DND-41 (cell line): ENCODE measurements at regions not wholly inside any gene's neighbourhood (a gene's known extent, or its start where the extent isn't known, plus 50 kb on each side); places are given as distances from the start of the nearest gene placed in this dataset.

ENCODE experiments used
- ATAC-seq: fragments of 200-7000 bp; cut with Tn5 transposase; 3 replicates; pipeline ENCODE4 v1.9.1; 2021; ENCODE audit warnings: low read depth; ENCODE audit not compliant: insufficient read depth
- DNase-seq: peaks from one replicate; pipeline ENCODE4 v3.0.0-alpha.2; 2020
- H2AFZ ChIP-seq: 2 replicates; pipeline ENCODE4 v1.6.0; 2012; ENCODE audit warnings: low read depth, low read length
- H3K27ac ChIP-seq: 2 replicates; pipeline ENCODE4 v1.5.1; 2012; ENCODE audit warnings: low read length, inconsistent platforms
- H3K27me3 ChIP-seq: fragments of 200-600 bp; sonication (generic); 2 replicates; pipeline ENCODE4 v1.6.0; 2012; ENCODE audit warnings: low read length, mild to moderate bottlenecking, inconsistent platforms; ENCODE audit not compliant: insufficient read depth, poor library complexity
- H3K36me3 ChIP-seq: 2 replicates; pipeline ENCODE4 v1.5.1; 2012; ENCODE audit warnings: low read length, inconsistent platforms; ENCODE audit not compliant: insufficient read depth
- H3K4me1 ChIP-seq: 2 replicates; pipeline ENCODE4 v1.5.1; 2012; ENCODE audit warnings: mild to moderate bottlenecking, low read length; ENCODE audit not compliant: insufficient read depth
- H3K4me2 ChIP-seq: 2 replicates; pipeline ENCODE4 v1.6.0; 2012; ENCODE audit warnings: mild to moderate bottlenecking, moderate library complexity, low read length, inconsistent platforms; ENCODE audit not compliant: insufficient read depth
- H3K4me3 ChIP-seq, 2 experiments: fragments of 200-600 bp in 1 of 2; shearing (Covaris generic) in 1 of 2; 2 replicates each; pipeline ENCODE4 v1.5.1; 2012 to 2016; ENCODE audit warnings: inconsistent platforms in 2 of 2, low read length in 2 of 2, mild to moderate bottlenecking in 2 of 2, low read depth in 1 of 2, moderate library complexity in 1 of 2
- H3K79me2 ChIP-seq: 2 replicates; pipeline ENCODE4 v1.6.0; 2012; ENCODE audit warnings: low read length, inconsistent platforms; ENCODE audit not compliant: insufficient read depth
- H3K9ac ChIP-seq: 2 replicates; pipeline ENCODE4 v1.6.0; 2012; ENCODE audit warnings: low read depth, mild to moderate bottlenecking, inconsistent platforms, low read length, moderate library complexity
- H3K9me3 ChIP-seq: 2 replicates; pipeline ENCODE4 v1.5.1; 2012; ENCODE audit warnings: low read length, moderate library complexity, mild to moderate bottlenecking, inconsistent platforms; ENCODE audit not compliant: insufficient read depth, severe bottlenecking
- H4K20me1 ChIP-seq: 2 replicates; pipeline ENCODE4 v1.6.0; 2012; ENCODE audit warnings: low read length; ENCODE audit not compliant: insufficient read depth
- EZH2 ChIP-seq: IDR thresholded peaks from 3 replicates; pipeline ENCODE4 v1.6.1; 2012; ENCODE audit warnings: borderline replicate concordance, low read depth, mild to moderate bottlenecking, moderate library complexity, low read length, inconsistent platforms; ENCODE audit not compliant: severe bottlenecking
- TF ChIP-seq, protein P1 (sequence below): IDR thresholded peaks from 2 replicates; pipeline ENCODE4 v1.5.1; 2012; ENCODE audit warnings: borderline replicate concordance, low read length, moderate library complexity, mild to moderate bottlenecking; ENCODE audit not compliant: poor library complexity, severe bottlenecking; ENCODE audit errors: extremely low read depth

DNA sequence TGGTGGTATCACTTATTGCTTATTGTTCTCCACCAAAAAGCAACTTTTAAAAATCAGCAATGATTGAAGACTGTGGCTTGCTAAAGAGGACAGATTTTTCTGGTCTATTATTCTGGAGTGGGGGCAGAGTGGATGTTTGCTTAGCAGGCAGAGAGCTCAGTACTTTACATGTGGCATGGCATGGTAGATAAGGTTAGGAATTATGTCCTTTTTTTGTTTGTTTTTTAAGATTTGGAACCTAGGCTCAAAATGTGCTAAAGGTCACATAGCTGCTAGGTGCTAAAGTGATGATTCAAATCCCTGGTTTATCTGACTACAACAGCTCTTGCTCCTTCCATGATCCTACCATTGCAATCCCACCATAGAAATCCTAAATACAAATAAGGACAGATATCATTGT lies 331.0 kb upstream of the ADAMTS9 start:
- no peak for DNase-seq
- H3K79me2 ChIP-seq, result no peaks in the 10 kb centered on the region
- H3K9ac ChIP-seq, result no peak overlapping the region
- no peaks in the 10 kb centered on the region for H3K27me3 ChIP-seq
- no peaks in the 10 kb centered on the region for H3K36me3 ChIP-seq
- no peak overlapping the region for H3K27ac ChIP-seq
- H3K9me3 ChIP-seq, result no peaks in the 10 kb centered on the region
- no peaks in the 10 kb centered on the region for H3K4me1 ChIP-seq
- no peak overlapping the region for H3K4me3 ChIP-seq
- no peaks in the 10 kb centered on the region for H4K20me1 ChIP-seq
- no peak overlapping the region for H2AFZ ChIP-seq
- no peak overlapping the region for H3K4me2 ChIP-seq
- no peak for ATAC-seq
- TF ChIP-seq, protein P1, sequence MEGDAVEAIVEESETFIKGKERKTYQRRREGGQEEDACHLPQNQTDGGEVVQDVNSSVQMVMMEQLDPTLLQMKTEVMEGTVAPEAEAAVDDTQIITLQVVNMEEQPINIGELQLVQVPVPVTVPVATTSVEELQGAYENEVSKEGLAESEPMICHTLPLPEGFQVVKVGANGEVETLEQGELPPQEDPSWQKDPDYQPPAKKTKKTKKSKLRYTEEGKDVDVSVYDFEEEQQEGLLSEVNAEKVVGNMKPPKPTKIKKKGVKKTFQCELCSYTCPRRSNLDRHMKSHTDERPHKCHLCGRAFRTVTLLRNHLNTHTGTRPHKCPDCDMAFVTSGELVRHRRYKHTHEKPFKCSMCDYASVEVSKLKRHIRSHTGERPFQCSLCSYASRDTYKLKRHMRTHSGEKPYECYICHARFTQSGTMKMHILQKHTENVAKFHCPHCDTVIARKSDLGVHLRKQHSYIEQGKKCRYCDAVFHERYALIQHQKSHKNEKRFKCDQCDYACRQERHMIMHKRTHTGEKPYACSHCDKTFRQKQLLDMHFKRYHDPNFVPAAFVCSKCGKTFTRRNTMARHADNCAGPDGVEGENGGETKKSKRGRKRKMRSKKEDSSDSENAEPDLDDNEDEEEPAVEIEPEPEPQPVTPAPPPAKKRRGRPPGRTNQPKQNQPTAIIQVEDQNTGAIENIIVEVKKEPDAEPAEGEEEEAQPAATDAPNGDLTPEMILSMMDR, result no peak
- no peak for TF ChIP-seq EZH2

DNA sequence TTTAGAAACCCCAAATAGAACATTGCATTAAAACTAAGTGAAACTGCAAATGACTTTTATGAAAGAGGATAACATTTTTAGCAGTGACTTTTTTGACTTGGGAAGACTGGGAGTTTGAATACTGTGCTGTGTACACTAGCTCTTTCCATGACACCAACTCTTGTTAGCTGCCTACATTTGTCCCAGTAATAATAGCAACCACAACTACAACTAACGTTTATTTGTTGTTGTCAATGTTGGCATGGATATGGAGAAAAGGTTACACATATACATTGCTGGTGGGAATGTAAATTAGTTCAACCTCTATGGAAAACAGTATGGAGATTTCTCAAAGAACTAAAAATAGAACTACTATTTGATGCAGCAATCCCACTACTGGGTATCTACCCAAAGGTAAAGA lies 329.6 kb upstream of the ADAMTS9 start:
- Histone ChIP-seq H3K4me2 (no peak overlapping the region), H2AFZ (no peak overlapping the region), H4K20me1 (no peaks in the 10 kb centered on the region), H3K27ac (no peak overlapping the region), H3K9ac (no peak overlapping the region), H3K4me1 (no peaks in the 10 kb centered on the region), H3K36me3 (no peaks in the 10 kb centered on the region), H3K4me3 (no peak overlapping the region), H3K27me3 (no peaks in the 10 kb centered on the region), H3K9me3 (no peaks in the 10 kb centered on the region), H3K79me2 (no peaks in the 10 kb centered on the region)
- DNase-seq (no peak), ATAC-seq (no peak)
- TF ChIP-seq, protein P1, result no peak
- no peak for TF ChIP-seq EZH2

DNA sequence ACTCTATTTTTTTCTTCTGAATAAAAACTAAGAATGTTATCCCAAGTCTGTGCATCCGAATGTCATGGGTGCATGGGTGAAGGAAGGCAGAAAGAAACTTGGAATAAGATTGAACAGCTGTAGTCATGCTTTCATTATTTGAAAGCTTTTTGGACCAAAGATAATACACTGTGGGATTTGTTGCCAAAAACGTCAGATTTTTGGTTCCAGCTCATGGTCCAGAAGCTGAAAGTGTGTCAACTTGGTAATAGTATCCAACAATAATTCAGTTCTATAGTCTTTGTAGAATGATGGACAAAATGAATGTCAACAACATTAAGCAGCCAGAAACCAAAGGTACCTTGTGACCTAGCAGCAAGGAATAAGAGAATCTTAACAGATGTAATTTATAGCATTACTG lies 327.9 kb upstream of the ADAMTS9 start:
- H3K4me1 ChIP-seq, result no peaks in the 10 kb centered on the region
- ATAC-seq (no peak), DNase-seq (no peak)
- no peaks in the 10 kb centered on the region for H3K79me2 ChIP-seq
- no peaks in the 10 kb centered on the region for H4K20me1 ChIP-seq
- no peaks in the 10 kb centered on the region for H3K27me3 ChIP-seq
- H3K4me3 ChIP-seq, result no peak overlapping the region
- no peak overlapping the region for H3K4me2 ChIP-seq
- no peaks in the 10 kb centered on the region for H3K9me3 ChIP-seq
- H2AFZ ChIP-seq, result no peak overlapping the region
- H3K27ac ChIP-seq, result no peak overlapping the region
- TF ChIP-seq, protein P1, result no peak
- no peak for TF ChIP-seq EZH2
- no peak overlapping the region for H3K9ac ChIP-seq
- no peaks in the 10 kb centered on the region for H3K36me3 ChIP-seq

DNA sequence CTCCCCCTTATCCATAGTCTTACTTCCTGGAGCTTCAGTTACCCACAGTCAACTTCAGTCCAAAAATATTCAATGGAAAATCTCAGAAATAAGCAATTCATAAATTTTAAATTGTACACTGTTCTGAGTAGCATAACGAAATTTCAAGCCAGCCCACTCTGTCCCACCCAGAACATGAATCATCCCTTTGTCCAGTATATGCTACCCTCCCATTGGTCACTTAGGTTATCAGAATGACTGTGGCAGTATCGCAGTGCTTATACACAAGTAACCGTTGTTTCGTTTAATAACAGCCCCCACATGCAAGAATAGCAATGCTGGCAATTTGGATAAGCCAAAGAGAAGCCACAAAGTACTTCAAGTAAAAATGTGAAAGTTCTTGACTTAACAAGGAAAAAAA lies 325.3 kb upstream of the ADAMTS9 start:
- H3K36me3 ChIP-seq, result no peaks in the 10 kb centered on the region
- ATAC-seq, result no peak
- H3K4me3 ChIP-seq, result no peak overlapping the region
- no peak overlapping the region for H3K27ac ChIP-seq
- no peaks in the 10 kb centered on the region for H4K20me1 ChIP-seq
- H3K9me3 ChIP-seq, result no peaks in the 10 kb centered on the region
- no peaks in the 10 kb centered on the region for H3K27me3 ChIP-seq
- H2AFZ ChIP-seq, result no peak overlapping the region
- H3K4me1 ChIP-seq, result no peaks in the 10 kb centered on the region
- no peak for DNase-seq
- no peak overlapping the region for H3K9ac ChIP-seq
- TF ChIP-seq, protein P1, result no peak
- TF ChIP-seq EZH2, result no peak
- H3K4me2 ChIP-seq, result no peak overlapping the region
- H3K79me2 ChIP-seq, result no peaks in the 10 kb centered on the region
